NCI-H2029 (cell line): ENCODE measurements at regions not wholly inside any gene's neighbourhood (a gene's known extent, or its start where the extent isn't known, plus 50 kb on each side); places are given as distances from the start of the nearest gene placed in this dataset.

Experiments used
- DNase-seq: peaks from one replicate; lab custom pipeline; 2025; lab: John Stamatoyannopoulos, UW

DNA sequence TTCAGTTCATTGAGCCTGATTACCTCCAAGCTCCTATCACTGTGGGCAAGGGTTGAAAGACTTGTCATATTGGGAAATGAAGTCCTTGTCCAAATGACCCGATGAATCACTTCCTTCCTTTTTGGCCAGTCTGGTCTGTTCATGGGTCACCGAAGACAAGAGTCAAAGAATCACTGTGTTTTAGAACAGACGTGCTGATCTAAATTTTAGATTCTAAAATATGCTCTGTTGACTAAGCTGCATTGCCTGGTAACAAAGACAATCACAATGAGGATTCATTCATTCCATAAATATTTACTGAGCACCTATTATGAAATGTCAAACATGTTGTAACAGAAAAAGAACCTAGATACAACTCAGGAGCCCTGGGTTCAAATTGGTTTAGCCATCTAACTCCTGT, 99.4 kb upstream of the RND3 start:
- no peak for DNase-seq

DNA sequence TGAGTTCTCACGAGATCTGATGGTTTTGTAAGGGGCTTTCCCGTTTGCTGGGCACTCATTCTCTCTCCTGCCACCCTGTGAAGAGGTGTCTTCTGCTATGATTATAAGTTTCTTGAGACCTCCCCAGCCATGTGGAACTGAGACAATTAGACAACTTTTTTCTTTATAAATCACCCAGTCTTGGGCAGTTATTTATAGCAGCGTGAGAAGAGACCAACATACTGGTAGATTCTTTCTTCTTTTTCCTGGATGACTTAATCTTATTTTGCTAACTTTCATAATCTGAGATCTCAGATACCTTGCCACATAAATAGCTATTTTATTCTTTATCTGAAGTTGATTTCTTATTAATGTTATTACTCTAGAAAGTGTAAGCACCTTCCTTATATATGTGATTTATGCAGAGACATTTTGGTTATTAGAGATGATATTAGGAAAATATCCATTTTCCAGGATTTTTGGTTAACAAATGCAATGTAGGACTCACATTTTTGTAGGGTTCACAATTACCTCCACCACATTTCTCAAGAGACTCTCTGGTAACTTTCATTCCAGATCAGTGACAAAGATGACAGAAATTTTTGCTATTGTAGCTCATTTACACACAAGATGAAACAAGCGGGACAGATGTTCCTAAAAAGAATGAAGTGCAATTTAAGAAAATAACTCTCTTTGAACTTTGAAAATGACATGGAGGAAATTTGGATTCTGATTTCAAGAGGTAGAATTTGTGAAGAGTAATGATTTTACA, 97.9 kb upstream of the RND3 start:
- DNase-seq = no peak

DNA sequence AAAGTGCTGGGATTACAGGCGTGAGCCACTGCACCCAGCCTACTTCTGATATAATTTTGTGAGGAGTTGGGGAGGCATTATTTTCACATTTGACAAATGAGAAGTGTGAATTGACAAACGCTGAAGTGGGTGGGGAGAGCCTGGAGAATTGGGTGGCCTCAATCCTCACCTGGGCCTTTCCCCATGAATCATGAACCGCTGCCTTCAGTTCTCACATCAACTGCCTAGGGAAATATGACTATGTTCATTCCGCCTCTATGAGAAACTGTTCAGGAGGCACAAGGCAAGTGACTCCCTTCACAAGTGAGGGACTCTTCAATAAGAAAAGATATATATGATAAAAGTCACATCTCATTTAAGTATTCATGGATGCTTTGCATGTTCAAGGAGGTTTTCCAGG, 96.6 kb upstream of the RND3 start:
- DNase-seq = no peak

DNA sequence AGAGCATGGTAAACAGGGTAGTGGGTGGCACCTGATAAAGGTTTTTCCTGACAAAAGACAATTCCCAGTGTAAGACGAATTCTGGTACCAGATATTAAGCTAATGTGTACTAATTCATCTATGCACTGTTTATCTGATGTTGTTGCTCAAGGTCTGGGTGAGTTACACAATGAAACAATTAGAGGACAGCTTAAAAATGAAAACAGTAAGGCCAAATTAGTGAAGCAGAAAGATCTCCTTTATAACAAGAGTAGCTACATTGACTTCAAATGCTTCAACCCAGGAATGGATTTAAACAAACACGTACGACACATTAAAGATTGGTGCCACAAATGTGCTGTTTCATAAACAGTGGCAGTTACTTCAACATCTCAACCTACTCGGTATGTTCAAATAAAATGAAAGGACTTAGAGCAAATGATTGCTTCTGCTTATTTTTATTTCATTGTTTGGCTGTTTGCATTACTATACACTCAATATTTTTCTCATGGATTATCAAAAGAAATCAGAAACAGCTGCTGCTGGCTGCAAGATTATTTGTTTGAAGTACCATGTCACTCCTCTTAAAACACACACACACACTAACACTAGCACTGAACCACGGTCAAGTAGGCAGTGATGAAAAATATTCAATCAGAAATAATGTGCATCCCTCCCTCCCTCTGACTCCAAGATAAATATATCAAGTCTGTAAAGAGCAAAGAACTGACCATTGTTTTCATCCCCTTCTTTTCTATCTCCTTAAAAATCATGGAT, 94.4 kb upstream of the RND3 start:
- DNase-seq = no peak

DNA sequence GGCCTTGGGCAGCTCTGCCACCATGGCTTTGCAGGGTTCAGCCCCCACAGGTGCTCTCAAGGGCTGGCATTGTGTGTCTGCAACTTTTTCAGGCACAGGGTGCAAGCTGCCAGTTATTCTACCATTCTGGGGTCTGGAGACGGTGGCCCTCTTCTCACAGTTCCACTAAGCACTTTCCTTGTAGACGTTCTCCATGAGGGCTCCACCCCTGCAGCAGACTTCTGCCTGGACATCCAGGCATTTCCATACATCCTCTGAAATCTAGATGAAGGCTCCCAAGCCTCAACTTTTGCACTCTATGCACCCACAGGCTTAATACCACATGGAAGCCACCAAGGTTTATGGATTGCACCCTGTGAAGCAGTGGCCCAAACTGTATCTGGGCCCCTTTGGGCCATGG, 91.0 kb upstream of the RND3 start:
- no peak for DNase-seq

DNA sequence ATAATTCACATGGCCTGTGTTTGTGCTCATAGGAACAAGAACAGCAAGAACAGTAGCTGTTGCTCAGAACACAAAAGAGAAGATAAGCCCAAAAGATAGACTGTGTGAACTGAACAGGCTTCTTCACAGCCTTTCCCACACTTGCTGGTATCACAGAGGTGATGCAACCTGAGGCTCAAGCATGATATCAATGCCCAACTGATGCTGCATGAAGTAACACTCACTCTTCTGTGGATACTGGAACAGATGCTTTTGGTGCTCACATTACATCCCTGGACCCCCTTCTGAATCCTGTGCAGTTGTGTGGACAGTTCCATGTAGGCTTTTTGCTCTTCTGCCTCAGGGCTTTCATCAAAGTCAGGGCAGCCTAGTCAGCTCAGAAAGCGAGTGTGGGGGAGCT, 88.4 kb upstream of the RND3 start:
- DNase-seq = no peak

- DNase-seq = no peak
These were observed 85.5 kb upstream of the RND3 start for GRCh38 chr2:150572961-150573395.

- DNase-seq = no peak
These were observed 84.8 kb upstream of the RND3 start for GRCh38 chr2:150572194-150572766.

- no peak for DNase-seq
These were observed 83.7 kb upstream of the RND3 start for GRCh38 chr2:150571121-150571520.

- DNase-seq = no peak
These were observed 83.2 kb upstream of the RND3 start for GRCh38 chr2:150570712-150571111.

GRCh38 chr2:150569761-150570160, 82.3 kb upstream of the RND3 start:
- no peak for DNase-seq

GRCh38 chr2:150567771-150568301, 80.4 kb upstream of the RND3 start:
- no peak for DNase-seq

DNA sequence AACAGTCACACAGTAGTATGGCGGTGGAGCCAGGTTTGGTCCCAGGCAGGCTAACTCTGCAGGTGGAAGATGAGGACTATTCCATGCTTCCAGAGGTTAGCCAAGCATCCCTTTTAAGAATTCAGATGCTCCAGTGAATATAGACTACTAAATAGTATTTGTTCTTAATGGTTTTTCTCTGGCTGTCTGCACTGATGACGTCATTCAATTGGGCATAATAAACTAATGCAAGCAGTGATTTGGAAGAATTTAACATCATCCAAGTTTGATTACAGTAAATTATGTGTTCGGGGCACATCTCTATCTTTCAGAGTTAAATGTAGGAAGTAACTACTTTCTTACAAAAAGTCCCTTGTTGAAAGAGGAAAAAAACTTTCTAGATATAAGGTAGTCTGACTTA, 78.8 kb upstream of the RND3 start:
- DNase-seq = no peak

DNA sequence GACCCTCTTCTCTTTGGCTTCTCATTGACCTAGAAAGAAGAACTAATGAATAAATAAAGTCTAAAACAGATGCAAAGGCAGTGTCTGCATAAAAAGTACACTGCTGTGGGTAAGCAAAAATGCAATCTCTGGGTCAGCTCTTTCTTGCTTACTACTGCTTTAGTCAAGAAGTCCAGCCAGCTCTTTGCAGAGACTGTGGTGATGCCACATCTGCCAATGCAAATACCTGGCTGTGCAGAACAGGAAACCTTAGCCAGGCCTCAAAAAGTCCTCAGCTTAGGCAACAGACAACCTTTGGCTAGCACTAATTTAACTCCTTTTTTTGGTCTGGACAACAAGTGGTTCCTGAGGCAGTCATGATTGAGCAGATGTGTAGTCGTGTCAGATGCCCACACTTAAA, 73.6 kb upstream of the RND3 start:
- no peak for DNase-seq

DNA sequence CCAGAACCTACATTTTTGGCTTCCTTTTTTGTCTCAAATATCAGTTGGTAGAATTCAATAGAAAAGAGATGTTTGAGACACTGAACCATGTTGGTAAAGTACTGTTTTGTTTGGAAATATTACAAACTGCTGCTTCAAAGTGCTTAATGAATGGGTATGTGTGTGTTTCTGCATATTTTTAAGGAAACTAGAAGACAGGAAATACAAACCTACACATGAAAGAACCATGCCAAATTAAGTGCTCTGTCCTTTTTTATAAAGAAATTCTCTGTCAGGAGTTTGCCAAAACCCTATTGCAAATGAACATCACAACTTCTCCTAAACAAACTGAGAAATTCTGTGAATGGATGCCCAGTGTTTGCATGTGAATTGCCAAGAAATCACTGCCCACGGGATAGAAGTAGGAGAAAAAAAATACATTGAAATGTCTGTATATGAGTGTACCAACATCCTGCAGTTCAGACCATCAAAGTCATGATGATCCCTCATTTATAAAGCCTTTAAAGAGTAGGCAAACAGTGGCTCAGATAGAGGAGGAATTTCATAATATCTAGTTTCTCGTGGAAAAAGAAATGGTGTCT, 69.6 kb upstream of the RND3 start:
- no peak for DNase-seq

- DNase-seq = no peak
These were observed 68.3 kb upstream of the RND3 start for GRCh38 chr2:150555611-150556356.

DNA sequence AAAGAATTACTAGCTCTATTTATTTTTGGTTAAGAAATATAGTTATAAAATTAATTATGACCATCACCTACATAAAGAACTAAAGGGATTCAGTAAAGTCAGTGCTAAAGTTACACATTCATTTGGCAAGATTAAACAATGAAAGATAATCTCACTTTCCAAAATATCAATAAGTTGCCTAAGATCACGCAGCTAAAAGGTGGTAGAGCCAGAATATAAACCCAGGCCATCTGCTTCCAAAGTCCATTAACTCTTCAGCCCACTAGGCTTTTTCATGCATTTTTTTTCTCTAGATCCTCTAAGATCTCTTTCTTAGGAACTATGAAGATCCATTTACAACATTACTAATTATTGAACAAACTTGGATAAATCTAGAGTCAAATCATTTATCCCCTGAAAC, 66.6 kb upstream of the RND3 start:
- no peak for DNase-seq

- DNase-seq = no peak
These were observed 64.8 kb upstream of the RND3 start for GRCh38 chr2:150552041-150552820.

GRCh38 chr2:150549381-150549780, 61.9 kb upstream of the RND3 start:
- DNase-seq = no peak

- no peak for DNase-seq
These were observed 61.1 kb upstream of the RND3 start for GRCh38 chr2:150548527-150548926.

- no peak for DNase-seq
These were observed 58.4 kb upstream of the RND3 start for GRCh38 chr2:150545916-150546315.
